AG04450 (cell line): ENCODE measurements at regions not wholly inside any gene's neighbourhood (a gene's known extent, or its start where the extent isn't known, plus 50 kb on each side); places are given as distances from the start of the nearest gene placed in this dataset.
A peak's percentile ranks its signal among the peaks of the same experiment; 100 is the strongest.

Source experiments
- CTCF ChIA-PET: fragments of 300-600, 350-600 bp; formaldehyde crosslinking; extraction: SDS; loops from one replicate; lab custom pipeline; 2022; ENCODE audit warnings: antibody characterized with exemption, inconsistent platforms; lab: Charles Lee
- POLR2A ChIA-PET: fragments of 350-600 bp; formaldehyde crosslinking; extraction: SDS; loops from one replicate; lab custom pipeline; 2021; ENCODE audit warnings: antibody characterized with exemption, inconsistent platforms; lab: Yijun Ruan, JAX
- DNase-seq: peaks from one replicate; pipeline ENCODE4 v3.0.0-alpha.2; 2011; ENCODE audit warnings: low read depth, low spot score
- H3K27ac ChIP-seq: one replicate; pipeline ENCODE4 v1.5.1; 2012; ENCODE audit warnings: low read depth, low read length, control low read depth
- H3K27me3 ChIP-seq: one replicate; pipeline ENCODE4 v1.6.0; 2012; ENCODE audit warnings: low read length; ENCODE audit not compliant: control insufficient read depth, insufficient read depth
- H3K4me3 ChIP-seq: 2 replicates; pipeline ENCODE4 v1.5.1; 2011; ENCODE audit warnings: mild to moderate bottlenecking, low read depth, low read length, control low read depth
- H3K9me3 ChIP-seq: 2 replicates; pipeline ENCODE4 v1.5.1; 2012; ENCODE audit warnings: low read length; ENCODE audit not compliant: control insufficient read depth, insufficient read depth
- TF ChIP-seq, protein P1 (sequence below): IDR thresholded peaks from 2 replicates; pipeline ENCODE4 v1.5.1; 2011; ENCODE audit warnings: low read depth, low read length, control low read depth, inconsistent platforms

DNA sequence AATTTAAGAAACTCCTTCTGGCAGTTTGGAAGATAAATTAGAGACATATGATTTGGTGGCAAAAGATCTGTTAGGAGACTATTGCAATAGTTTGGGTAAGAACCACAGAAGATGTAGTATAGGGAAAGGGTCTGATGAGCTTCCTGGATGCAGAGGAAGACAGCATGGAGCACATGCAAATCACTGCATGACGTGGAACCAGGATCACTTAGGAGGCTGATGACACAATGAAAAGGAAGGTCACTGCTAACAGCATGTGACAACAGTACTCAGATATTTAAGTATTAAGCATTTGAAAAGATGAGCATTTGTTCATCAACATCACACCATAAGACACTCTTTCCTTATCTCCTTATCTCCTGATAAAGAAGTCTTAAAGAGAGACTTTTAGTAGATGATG lies 167.8 kb upstream of the LDB2 start:
- DNase-seq = no peak
- CTCF ChIA-PET = interaction anchor here (0.5 to 0.8 kb wide), 3 partner anchors 10 to 98 kb away, joined by 3 to 5 read pairs (median 4); no protein-coding TSS in a partner anchor

DNA sequence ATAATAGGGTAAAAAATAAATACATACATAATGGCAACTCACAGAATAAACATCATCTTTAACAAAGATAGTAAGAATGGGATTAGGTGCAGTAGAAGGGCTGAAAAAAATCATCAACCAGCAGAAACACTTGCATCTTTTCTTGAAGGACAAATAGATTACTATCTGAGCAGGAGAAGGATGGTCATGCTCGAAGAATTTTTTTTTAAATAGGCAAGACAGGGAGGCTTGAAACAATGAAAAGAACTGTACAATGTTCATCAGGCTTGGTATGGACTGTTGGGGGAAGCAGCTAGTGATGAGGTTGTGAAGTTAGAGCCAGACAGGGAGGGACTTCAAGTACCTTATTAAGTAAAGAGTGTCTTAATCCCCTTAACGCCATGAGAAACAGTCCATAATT lies 167.4 kb upstream of the LDB2 start:
- H3K4me3 ChIP-seq = no peak overlapping the region
- POLR2A ChIA-PET = no interaction called here
- peak; percentile 13 for DNase-seq
- peaks cover 4% of the 10 kb centered on the region; the same call in 1 of the 2 replicates for H3K9me3 ChIP-seq
- TF ChIP-seq, protein P1, sequence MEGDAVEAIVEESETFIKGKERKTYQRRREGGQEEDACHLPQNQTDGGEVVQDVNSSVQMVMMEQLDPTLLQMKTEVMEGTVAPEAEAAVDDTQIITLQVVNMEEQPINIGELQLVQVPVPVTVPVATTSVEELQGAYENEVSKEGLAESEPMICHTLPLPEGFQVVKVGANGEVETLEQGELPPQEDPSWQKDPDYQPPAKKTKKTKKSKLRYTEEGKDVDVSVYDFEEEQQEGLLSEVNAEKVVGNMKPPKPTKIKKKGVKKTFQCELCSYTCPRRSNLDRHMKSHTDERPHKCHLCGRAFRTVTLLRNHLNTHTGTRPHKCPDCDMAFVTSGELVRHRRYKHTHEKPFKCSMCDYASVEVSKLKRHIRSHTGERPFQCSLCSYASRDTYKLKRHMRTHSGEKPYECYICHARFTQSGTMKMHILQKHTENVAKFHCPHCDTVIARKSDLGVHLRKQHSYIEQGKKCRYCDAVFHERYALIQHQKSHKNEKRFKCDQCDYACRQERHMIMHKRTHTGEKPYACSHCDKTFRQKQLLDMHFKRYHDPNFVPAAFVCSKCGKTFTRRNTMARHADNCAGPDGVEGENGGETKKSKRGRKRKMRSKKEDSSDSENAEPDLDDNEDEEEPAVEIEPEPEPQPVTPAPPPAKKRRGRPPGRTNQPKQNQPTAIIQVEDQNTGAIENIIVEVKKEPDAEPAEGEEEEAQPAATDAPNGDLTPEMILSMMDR = no peak
- CTCF ChIA-PET = interaction anchor here (0.5 to 0.8 kb wide), 2 partner anchors 9 to 99 kb away, joined by 3 to 4 read pairs; no protein-coding TSS in a partner anchor
- H3K27me3 ChIP-seq = no peaks in the 10 kb centered on the region
- H3K27ac ChIP-seq = peak overlapping the region; percentile 43

More for the DNA sequence above, 167.8 kb upstream of the LDB2 start:
- no peaks in the 10 kb centered on the region for H3K27me3 ChIP-seq
- TF ChIP-seq, protein P1 = no peak
- peaks cover 4% of the 10 kb centered on the region; the same call in 1 of the 2 replicates for H3K9me3 ChIP-seq
- no peak overlapping the region for H3K4me3 ChIP-seq
- peak overlapping the region; percentile 43 for H3K27ac ChIP-seq
- POLR2A ChIA-PET = interaction anchor here (0.5 kb wide), 1 partner anchor 165 kb away, joined by 4 read pairs; no protein-coding TSS in a partner anchor

DNA sequence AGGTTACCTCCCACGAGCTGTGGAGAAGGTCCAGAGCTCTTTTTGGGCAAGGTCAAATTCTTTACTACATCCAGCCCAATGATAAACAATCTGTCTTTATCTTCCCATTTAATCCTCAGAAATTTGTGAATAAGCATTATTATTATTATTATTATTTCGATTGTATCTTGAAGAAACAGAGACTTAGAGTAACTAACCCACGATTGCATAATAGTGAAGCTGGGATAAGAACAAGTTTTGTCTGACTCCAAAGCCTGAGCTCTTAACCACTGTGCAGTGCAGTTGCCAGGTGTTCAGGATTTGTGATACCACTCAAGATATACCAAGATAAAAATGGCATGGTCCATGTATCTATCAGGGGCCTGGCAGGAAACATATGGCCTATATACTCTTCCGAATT lies 166.5 kb upstream of the LDB2 start:
- no peak for DNase-seq
- Histone ChIP-seq H3K27me3 (no peaks in the 10 kb centered on the region), H3K27ac (peak overlapping the region; percentile 67), H3K4me3 (no peak overlapping the region), H3K9me3 (no peaks in the 10 kb centered on the region)
- TF ChIP-seq, protein P1 = no peak
- POLR2A ChIA-PET = no interaction called here
- CTCF ChIA-PET = interaction anchor here (0.8 to 0.9 kb wide), 3 partner anchors 175 to 548 kb away, joined by 3 read pairs; no protein-coding TSS in a partner anchor

DNA sequence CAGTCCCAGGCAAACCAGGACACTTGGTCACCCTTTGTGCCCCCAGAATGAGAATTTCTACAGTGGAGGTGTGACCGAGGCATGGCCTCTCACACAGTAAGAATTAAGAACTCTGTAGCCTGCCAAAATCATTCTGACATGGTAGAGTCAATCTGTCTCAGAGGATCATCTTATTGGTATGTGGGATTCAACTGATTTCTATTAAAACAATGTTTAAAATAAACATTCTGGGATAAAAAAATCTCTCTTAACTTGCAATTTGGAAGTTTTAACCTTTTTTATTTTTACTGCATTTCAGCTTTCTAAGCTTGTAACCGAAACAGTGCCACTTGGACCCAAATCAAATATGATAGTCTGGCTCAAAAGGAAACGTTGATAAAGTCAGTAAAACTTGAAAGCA lies 165.4 kb upstream of the LDB2 start:
- TF ChIP-seq, protein P1 = no peak
- no peaks in the 10 kb centered on the region for H3K9me3 ChIP-seq
- peak; percentile 47 for DNase-seq
- POLR2A ChIA-PET = interaction anchor here (0.6 kb wide), 1 partner anchor 254 kb away, joined by 3 read pairs; no protein-coding TSS in a partner anchor
- CTCF ChIA-PET = no interaction called here
- peak overlapping the region; percentile 67 for H3K27ac ChIP-seq
- H3K27me3 ChIP-seq = no peaks in the 10 kb centered on the region
- H3K4me3 ChIP-seq = no peak overlapping the region

DNA sequence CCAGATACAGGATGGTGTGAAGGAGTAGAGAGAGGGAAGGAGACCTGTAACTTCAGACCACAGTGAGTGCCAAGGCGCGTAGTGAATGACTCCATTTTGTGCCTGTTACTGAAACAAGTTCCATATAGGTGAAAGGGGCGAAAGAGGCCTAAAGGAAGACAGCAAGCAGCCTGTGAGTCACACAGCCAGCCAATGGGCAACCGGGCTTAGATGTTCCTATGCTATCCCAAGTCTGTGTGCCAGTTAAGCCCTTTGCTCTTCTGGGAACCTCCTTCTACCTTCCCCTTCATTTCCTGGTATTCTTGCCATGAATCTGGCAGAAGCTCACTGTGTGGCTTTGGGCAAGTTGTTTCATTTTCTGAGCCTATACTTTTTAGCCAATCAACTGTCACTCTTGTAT lies 161.8 kb upstream of the LDB2 start:
- POLR2A ChIA-PET = interaction anchor here (0.8 kb wide), 1 partner anchor 30 kb away, joined by 3 read pairs; no protein-coding TSS in a partner anchor
- CTCF ChIA-PET = no interaction called here
- no peaks in the 10 kb centered on the region for H3K27me3 ChIP-seq
- DNase-seq = no peak
- H3K9me3 ChIP-seq = no peaks in the 10 kb centered on the region
- no peak overlapping the region for H3K4me3 ChIP-seq
- no peak overlapping the region for H3K27ac ChIP-seq
- TF ChIP-seq, protein P1 = no peak
